Kidney epithelial cell (primary cell): ENCODE measurements at regions not wholly inside any gene's neighbourhood (a gene's known extent, or its start where the extent isn't known, plus 50 kb on each side); places are given as distances from the start of the nearest gene placed in this dataset.

Experiments
- DNase-seq: peaks from one replicate; pipeline ENCODE4 v3.0.0-alpha.2; 2010; ENCODE audit warnings: low read depth
- H3K27me3 ChIP-seq: 2 replicates; pipeline ENCODE4 v1.6.0; 2011; ENCODE audit warnings: low read length; ENCODE audit not compliant: control insufficient read depth, insufficient read depth
- H3K36me3 ChIP-seq: 2 replicates; pipeline ENCODE4 v1.5.1; 2011; ENCODE audit warnings: low read length; ENCODE audit not compliant: control insufficient read depth, insufficient read depth
- H3K4me3 ChIP-seq: 2 replicates; pipeline ENCODE4 v1.5.1; 2011; ENCODE audit warnings: low read depth, mild to moderate bottlenecking, control low read depth, low read length
- TF ChIP-seq, protein P1 (sequence below): IDR thresholded peaks from 2 replicates; pipeline ENCODE4 v1.5.1; 2011; ENCODE audit warnings: mild to moderate bottlenecking, moderate library complexity, low read length, control low read depth, inconsistent platforms; ENCODE audit not compliant: insufficient read depth, poor library complexity, severe bottlenecking

DNA sequence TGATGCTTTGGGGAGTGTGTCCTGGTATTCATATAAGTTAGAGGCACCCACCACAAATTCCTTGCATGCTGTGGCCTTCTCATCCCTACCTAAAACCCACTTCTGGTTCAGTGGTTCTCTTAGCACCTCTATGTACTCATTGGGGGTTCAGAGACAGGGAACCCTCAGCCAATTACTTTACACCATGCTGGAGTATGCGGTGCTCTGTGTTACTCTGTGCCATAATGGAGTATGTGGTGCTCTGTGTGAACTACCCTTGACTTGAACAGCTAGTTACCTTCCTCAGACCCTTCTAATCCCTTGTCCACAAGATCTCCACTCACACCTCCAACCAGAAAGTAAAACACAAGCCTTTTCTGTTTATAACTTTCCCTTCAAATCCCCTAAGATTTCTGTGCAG lies 172.5 kb upstream of the E2F7 start:
- no peak overlapping the region for H3K4me3 ChIP-seq
- H3K27me3 ChIP-seq = no peaks in the 10 kb centered on the region
- TF ChIP-seq, protein P1, sequence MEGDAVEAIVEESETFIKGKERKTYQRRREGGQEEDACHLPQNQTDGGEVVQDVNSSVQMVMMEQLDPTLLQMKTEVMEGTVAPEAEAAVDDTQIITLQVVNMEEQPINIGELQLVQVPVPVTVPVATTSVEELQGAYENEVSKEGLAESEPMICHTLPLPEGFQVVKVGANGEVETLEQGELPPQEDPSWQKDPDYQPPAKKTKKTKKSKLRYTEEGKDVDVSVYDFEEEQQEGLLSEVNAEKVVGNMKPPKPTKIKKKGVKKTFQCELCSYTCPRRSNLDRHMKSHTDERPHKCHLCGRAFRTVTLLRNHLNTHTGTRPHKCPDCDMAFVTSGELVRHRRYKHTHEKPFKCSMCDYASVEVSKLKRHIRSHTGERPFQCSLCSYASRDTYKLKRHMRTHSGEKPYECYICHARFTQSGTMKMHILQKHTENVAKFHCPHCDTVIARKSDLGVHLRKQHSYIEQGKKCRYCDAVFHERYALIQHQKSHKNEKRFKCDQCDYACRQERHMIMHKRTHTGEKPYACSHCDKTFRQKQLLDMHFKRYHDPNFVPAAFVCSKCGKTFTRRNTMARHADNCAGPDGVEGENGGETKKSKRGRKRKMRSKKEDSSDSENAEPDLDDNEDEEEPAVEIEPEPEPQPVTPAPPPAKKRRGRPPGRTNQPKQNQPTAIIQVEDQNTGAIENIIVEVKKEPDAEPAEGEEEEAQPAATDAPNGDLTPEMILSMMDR = no peak
- no peaks in the 10 kb centered on the region for H3K36me3 ChIP-seq
- no peak for DNase-seq

GRCh38 chr12:77236066-77236465 lies 170.7 kb upstream of the E2F7 start:
- H3K36me3 ChIP-seq = no peaks in the 10 kb centered on the region
- no peak overlapping the region for H3K4me3 ChIP-seq
- TF ChIP-seq, protein P1 = no peak
- H3K27me3 ChIP-seq = no peaks in the 10 kb centered on the region
- no peak for DNase-seq

GRCh38 chr12:77232045-77232444 lies 166.7 kb upstream of the E2F7 start:
- DNase-seq = no peak
- H3K27me3 ChIP-seq = no peaks in the 10 kb centered on the region
- no peaks in the 10 kb centered on the region for H3K36me3 ChIP-seq
- TF ChIP-seq, protein P1 = no peak
- H3K4me3 ChIP-seq = no peak overlapping the region

GRCh38 chr12:77231501-77231918 lies 166.1 kb upstream of the E2F7 start:
- Histone ChIP-seq H3K27me3 (no peaks in the 10 kb centered on the region), H3K4me3 (no peak overlapping the region), H3K36me3 (no peaks in the 10 kb centered on the region)
- no peak for DNase-seq
- TF ChIP-seq, protein P1 = no peak

DNA sequence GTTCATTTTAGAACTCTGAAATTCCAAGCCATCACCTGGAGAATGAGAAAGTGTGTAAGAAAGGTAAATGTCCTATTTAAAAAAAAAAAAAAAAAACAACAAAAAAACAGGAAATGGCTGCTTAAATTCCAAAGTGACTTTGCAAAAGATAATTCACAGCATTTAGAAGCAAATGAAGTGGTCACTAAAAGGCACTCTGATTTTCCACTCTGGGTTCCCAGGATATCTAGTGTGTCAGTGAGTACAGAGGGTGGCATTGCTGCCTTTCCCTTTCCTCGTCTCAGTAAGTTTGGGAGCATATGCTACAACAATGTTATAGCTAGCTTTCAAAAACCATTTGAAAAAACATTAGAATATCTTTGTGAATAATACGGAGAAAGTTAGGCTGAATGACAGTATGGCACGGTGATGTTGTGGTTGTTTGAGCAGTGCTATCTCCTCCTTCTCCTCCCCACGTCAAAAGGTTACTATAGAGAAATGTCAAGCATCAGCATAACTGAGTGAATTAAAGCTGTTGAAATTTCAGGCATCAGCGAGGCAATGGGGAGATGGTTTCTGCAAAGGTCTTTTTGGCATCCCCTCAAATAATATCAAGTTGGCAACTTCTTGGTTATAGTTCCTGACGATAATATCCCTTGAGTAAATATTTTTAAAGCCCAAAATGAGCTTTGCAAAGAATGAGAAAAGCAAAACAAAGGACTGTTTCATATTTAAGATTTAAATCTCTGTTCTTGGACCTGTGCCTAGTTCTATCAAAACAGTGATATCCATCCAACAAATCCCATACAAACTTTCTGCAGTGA lies 164.5 kb upstream of the E2F7 start:
- no peak overlapping the region for H3K4me3 ChIP-seq
- H3K27me3 ChIP-seq = no peaks in the 10 kb centered on the region
- no peaks in the 10 kb centered on the region for H3K36me3 ChIP-seq
- no peak for DNase-seq
- TF ChIP-seq, protein P1 = no peak

GRCh38 chr12:77228376-77228775 lies 163.0 kb upstream of the E2F7 start:
- Histone ChIP-seq H3K4me3 (no peak overlapping the region), H3K36me3 (no peaks in the 10 kb centered on the region), H3K27me3 (no peaks in the 10 kb centered on the region)
- no peak for DNase-seq
- TF ChIP-seq, protein P1 = no peak
